ENCODE measurements at regions not wholly inside any gene's neighbourhood (a gene's known extent, or its start where the extent isn't known, plus 50 kb on each side); places are given as distances from the start of the nearest gene placed in this dataset.
"Not testable (repeated sequence)": the region's sequence is repeated elsewhere in the genome, so short reads cannot be mapped to it uniquely, and the experiment has no call there.

GRCh38 chr2:154507186-154507585 is 191.3 kb upstream of the KCNJ3 start:
- Histone ChIP-seq H3K27me3 (ENCODE audit: insufficient read depth) (no peaks in the 10 kb centered on the region), H3K4me1 (ENCODE audit: insufficient read depth) (no peaks in the 10 kb centered on the region), H3K4me3 (no peak overlapping the region), H3K4me2 (no peak overlapping the region), H3K36me3 (ENCODE audit: insufficient read depth) (no peaks in the 10 kb centered on the region), H2AFZ (no peak overlapping the region), H3K79me2 (replicated peaks; ENCODE audit: insufficient read depth) (no peaks in the 10 kb centered on the region), H3F3A (replicated peaks; ENCODE audit: low read depth) (no peaks in the 10 kb centered on the region), H3K27ac (ENCODE audit: low read depth) (no peak overlapping the region), H3K9me2 (ENCODE audit: insufficient read depth) (peaks cover 2% of the 10 kb centered on the region; the same call in 1 of the 2 replicates), H4K20me1 (replicated peaks; ENCODE audit: insufficient read depth) (no peaks in the 10 kb centered on the region)
- no peaks in the 10 kb centered on the region for H3K27me3 Mint-ChIP-seq (ENCODE audit: insufficient read depth, low read depth, poor library complexity)
- TF ChIP-seq CTCF (conservative IDR thresholded peaks at IDR 0.05; ENCODE audit: low read depth in 2 of 2) (peak in 1 of 2 experiments; percentile 57; a peak in 3 of 4 replicates), POLR2AphosphoS5 (IDR thresholded peaks at IDR 0.05; ENCODE audit: low read depth) (no peak), EZH2 (IDR thresholded peaks at IDR 0.05; ENCODE audit: low read depth, unreplicated experiment) (no peak)
- peaks cover 4% of the 10 kb centered on the region; the same call in 2 of the 3 replicates for H3K36me3 Mint-ChIP-seq (ENCODE audit: low read depth)
- H3K4me3 Mint-ChIP-seq: no peak overlapping the region
- DNase-seq (ENCODE audit: low spot score): peak; percentile 28
- H3K27ac Mint-ChIP-seq: no peak overlapping the region
- H3K4me1 Mint-ChIP-seq: peaks cover 3% of the 10 kb centered on the region; the same call in 1 of the 3 replicates
- peak; percentile 57 for ATAC-seq
- H3K9me3 Mint-ChIP-seq: no peaks in the 10 kb centered on the region; the same call in 2 of the 3 replicates

- H3K4me3 Mint-ChIP-seq: no peak overlapping the region
- H3K4me1 Mint-ChIP-seq: peaks cover 15% of the 10 kb centered on the region
These were observed 179.6 kb upstream of the KCNJ3 start for GRCh38 chr2:154518872-154519271.

GRCh38 chr2:154520951-154521350 is 177.5 kb upstream of the KCNJ3 start:
- H3K27me3 Mint-ChIP-seq (ENCODE audit: insufficient read depth, low read depth, poor library complexity); H3F3A ChIP-seq (replicated peaks; ENCODE audit: low read depth); H3K9me3 Mint-ChIP-seq; H3K4me3 Mint-ChIP-seq; H3K4me2 ChIP-seq; H3K27ac ChIP-seq (ENCODE audit: low read depth); H3K36me3 ChIP-seq (ENCODE audit: insufficient read depth); H3K9me2 ChIP-seq (ENCODE audit: insufficient read depth); H3K27me3 ChIP-seq (ENCODE audit: insufficient read depth); H3K79me2 ChIP-seq (replicated peaks; ENCODE audit: insufficient read depth); ATAC-seq; H4K20me1 ChIP-seq (replicated peaks; ENCODE audit: insufficient read depth); H3K27ac Mint-ChIP-seq; H3K36me3 Mint-ChIP-seq (ENCODE audit: low read depth); H3K4me3 ChIP-seq: not testable (repeated sequence)
- Histone ChIP-seq H3K4me1 (ENCODE audit: insufficient read depth) (peaks cover 11% of the 10 kb centered on the region; the same call in 1 of the 2 replicates), H2AFZ (peak overlapping the region; percentile 21; the same call in 1 of the 2 replicates)
- H3K4me1 Mint-ChIP-seq: peaks cover 13% of the 10 kb centered on the region
- DNase-seq (ENCODE audit: low spot score): peak; percentile 3

More at GRCh38 chr2:154518872-154519271, 179.6 kb upstream of the KCNJ3 start:
- Histone ChIP-seq H3K79me2 (replicated peaks; ENCODE audit: insufficient read depth) (no peaks in the 10 kb centered on the region), H3K4me2 (no peak overlapping the region), H3K9me2 (ENCODE audit: insufficient read depth) (no peaks in the 10 kb centered on the region), H2AFZ (no peak overlapping the region), H3K36me3 (ENCODE audit: insufficient read depth) (no peaks in the 10 kb centered on the region), H4K20me1 (replicated peaks; ENCODE audit: insufficient read depth) (no peaks in the 10 kb centered on the region), H3K4me3 (no peak overlapping the region), H3K4me1 (ENCODE audit: insufficient read depth) (peaks cover 12% of the 10 kb centered on the region; the same call in 1 of the 2 replicates), H3K27me3 (ENCODE audit: insufficient read depth) (no peaks in the 10 kb centered on the region), H3K27ac (ENCODE audit: low read depth) (no peak overlapping the region), H3F3A (replicated peaks; ENCODE audit: low read depth) (no peaks in the 10 kb centered on the region)
- Mint-ChIP-seq H3K36me3 (ENCODE audit: low read depth) (no peaks in the 10 kb centered on the region), H3K9me3 (no peaks in the 10 kb centered on the region), H3K27ac (no peak overlapping the region), H3K27me3 (ENCODE audit: insufficient read depth, low read depth, poor library complexity) (peaks cover 2% of the 10 kb centered on the region)
- ATAC-seq (no peak), DNase-seq (ENCODE audit: low spot score) (no peak)
- TF ChIP-seq POLR2AphosphoS5 (IDR thresholded peaks at IDR 0.05; ENCODE audit: low read depth) (no peak), CTCF (conservative IDR thresholded peaks at IDR 0.05; ENCODE audit: low read depth in 2 of 2) (no peak), REST (IDR thresholded peaks at IDR 0.05; ENCODE audit: unreplicated experiment) (no peak)
